Heart left ventricle (tissue), 16 donors: ENCODE measurements at regions not wholly inside any gene's neighbourhood (a gene's known extent, or its start where the extent isn't known, plus 50 kb on each side); places are given as distances from the start of the nearest gene placed in this dataset.

Experiments used
- ATAC-seq, 4 donors: fragments of 200-7000 bp; cut with Tn5 transposase; one replicate each; pipeline ENCODE4 v1.9.1; 2020 to 2022; ENCODE audit warnings: moderate library complexity in 4 of 4, mild to moderate bottlenecking in 3 of 4, moderate number of reproducible peaks in 1 of 4
- DNase-seq, 5 donors: peaks; one replicate each; pipeline ENCODE4 v3.0.0-alpha.2; 2020
- H3K27ac ChIP-seq, 12 donors: fragments of 200-600 bp; sonication (generic) in 4 of 12; one replicate each; pipeline versions ENCODE4 v1.5.0 to v1.8.0; 2016 to 2022; ENCODE audit warnings: mild to moderate bottlenecking in 2 of 12
- H3K27me3 ChIP-seq, 9 donors: fragments of 200-600 bp; sonication (generic) in 2 of 9; one replicate each; pipeline versions ENCODE4 v1.5.1 to v1.8.0; 2016 to 2022; ENCODE audit warnings: mild to moderate bottlenecking in 3 of 9
- H3K36me3 ChIP-seq, 9 donors: fragments of 200-600 bp; sonication (generic) in 2 of 9; one replicate each; pipeline versions ENCODE4 v1.5.0 to v1.8.0; 2018 to 2022; ENCODE audit warnings: mild to moderate bottlenecking in 2 of 9
- H3K4me1 ChIP-seq, 12 donors: fragments of 200-600 bp; sonication (generic) in 4 of 12; one replicate each; pipeline versions ENCODE4 v1.5.0 to v1.8.0; 2016 to 2022; ENCODE audit warnings: mild to moderate bottlenecking in 3 of 12
- H3K4me3 ChIP-seq, 12 donors: fragments of 200-600 bp; sonication (generic) in 4 of 12; one replicate each; pipeline versions ENCODE4 v1.5.0 to v1.8.0; 2017 to 2022; ENCODE audit warnings: mild to moderate bottlenecking in 9 of 12, moderate library complexity in 4 of 12
- H3K9me3 ChIP-seq, 12 donors: fragments of 200-600 bp; sonication (generic) in 4 of 12; one replicate each; pipeline versions ENCODE4 v1.5.0 to v1.8.0; 2016 to 2022; ENCODE audit warnings: mild to moderate bottlenecking in 1 of 12
- CTCF ChIP-seq, 12 donors: fragments of 200-600 bp; sonication (generic) in 4 of 12; IDR thresholded peaks; one replicate each; pipeline versions ENCODE4 v1.5.0 to v1.8.0; 2018 to 2022; ENCODE audit warnings: antibody characterized with exemption in 12 of 12, mild to moderate bottlenecking in 5 of 12
- POLR2A ChIP-seq, 2 donors: fragments of 450-650 bp; IDR thresholded peaks; one replicate each; pipeline ENCODE4 v1.6.1; 2017; ENCODE audit warnings: antibody characterized with exemption in 2 of 2, mild to moderate bottlenecking in 2 of 2, moderate library complexity in 2 of 2
- WGBS, 4 donors: extraction: QIAGEN DNeasy Blood & Tissue Kit in 2 of 4; methylation state at CpG; one replicate each; pipeline versions ENCODE4 v1.1.5 to v1.1.7; 2013 to 2018; 5-methylcytosine and 5-hydroxymethylcytosine counted together
- intact Hi-C, 10 donors: fragments of 100-400 bp; cut with DNase I; formaldehyde crosslinking; loops; one replicate each; pipeline versions ENCODE4 v1.11.1 to v1.14.2; 2022
- donor health status: ischemic (EF 13 %, LVEDD 7.1; RV severe dilation, severe dysfunction).
- donor health status: healthy with polysubstance abuse.
- donor health status: DM: no; HTN: yes; CAD: no.
- donor health status: DM: no; HTN: no; CAD: no.
- donor health status: ischemic (EF 25% LVEDD 6.9; RV normal size, moderate dysfunction).
- donor health status: ischemic (EF 25% LVEDD 5.7; RV mildly dilated, moderate dysfunction).
- donor health status: healthy.
- donor health status: DM: yes; HTN: yes; CAD: no.
- donor health status: ischemic (EF 35%, LVEDD 5.7; RV mildly dilated, moderate dysfunction).
- donor health status: nonischemic (EF 11% LVEDD 7.7; RV severe dilation, severe dysfunction).
- donor health status: DM: yes; HTN: yes; CAD: no.
- donor health status: PGD.
- donor health status: ischemic (EF 29% LVEDD 5.4; RV normal size, mild dysfunction).
- donor health status: nonischemic (EF 23%, LVEDD 6.1; RV moderate dilation, normal function).

GRCh38 chr7:41047789-41048191 lies 655.1 kb downstream of the INHBA start:
- DNase-seq, result peak; percentile 55 to 76 (median 70)
- Histone ChIP-seq H3K27ac (peak overlapping the region in 11 of 12 donors; percentile 36 to 80 (median 68)), H3K4me3 (no peak overlapping the region), H3K27me3 (no peaks in the 10 kb centered on the region), H3K4me1 (peaks cover 0 to 33% (median 19%) of the 10 kb centered on the region in 12 donors), H3K36me3 (no peaks in the 10 kb centered on the region), H3K9me3 (peaks cover 0 to 12% (median 5%) of the 10 kb centered on the region in 12 donors)
- intact Hi-C loops, result loop anchor here in 4 of 10 donors (2.0 to 10.0 kb wide), 3 partner anchors 647 to 657 kb away; no protein-coding TSS in a partner anchor
- TF ChIP-seq CTCF (IDR thresholded peaks at IDR 0.05) (no peak), POLR2A (IDR thresholded peaks at IDR 0.05) (no peak)
- WGBS, 4 donors, result 17 to 39% (median 32%) methylated on average over 9 of the region's 9 CpGs
- ATAC-seq, result peak; percentile 78 to 92 (median 86)

GRCh38 chr7:41047211-41047610 lies 655.7 kb downstream of the INHBA start:
- Histone ChIP-seq H3K4me1 (peaks cover 0 to 33% (median 19%) of the 10 kb centered on the region in 12 donors), H3K27me3 (no peaks in the 10 kb centered on the region), H3K9me3 (peaks cover 0 to 12% (median 5%) of the 10 kb centered on the region in 12 donors), H3K36me3 (no peaks in the 10 kb centered on the region), H3K4me3 (no peak overlapping the region), H3K27ac (peak overlapping the region in 11 of 12 donors; percentile 2 to 80 (median 68))
- peak in 3 of 4 donors; percentile 9 to 45 (median 43) for ATAC-seq
- 54 to 80% (median 63%) methylated on average over 5 of the region's 5 CpGs for WGBS, 4 donors
- no peak for TF ChIP-seq POLR2A (IDR thresholded peaks at IDR 0.05)
- TF ChIP-seq CTCF (IDR thresholded peaks at IDR 0.05), result no peak
- peak in 1 of 5 donors; percentile 16 for DNase-seq
- intact Hi-C loops, result loop anchor here in 4 of 10 donors (2.0 to 10.0 kb wide), 3 partner anchors 648 to 658 kb away; no protein-coding TSS in a partner anchor

- Histone ChIP-seq H3K27ac (peak overlapping the region in 9 of 12 donors; percentile 2 to 80 (median 71)), H3K36me3 (no peaks in the 10 kb centered on the region), H3K4me1 (peaks cover 0 to 33% (median 19%) of the 10 kb centered on the region in 12 donors), H3K27me3 (no peaks in the 10 kb centered on the region), H3K9me3 (peaks cover 0 to 12% (median 5%) of the 10 kb centered on the region in 12 donors), H3K4me3 (no peak overlapping the region)
- intact Hi-C loops, result loop anchor here in 4 of 10 donors (2.0 to 10.0 kb wide), 3 partner anchors 648 to 658 kb away; no protein-coding TSS in a partner anchor
- ATAC-seq (peak in 1 of 4 donors; percentile 16), DNase-seq (no peak)
- TF ChIP-seq CTCF (IDR thresholded peaks at IDR 0.05), result no peak
- no peak for TF ChIP-seq POLR2A (IDR thresholded peaks at IDR 0.05)
- WGBS, 4 donors, result 43 to 58% (median 50%) methylated on average over 4 of the region's 4 CpGs
Measured at GRCh38 chr7:41046776-41047175, 656.1 kb downstream of the INHBA start.

GRCh38 chr7:41046221-41046761 lies 656.6 kb downstream of the INHBA start:
- H3K4me1 ChIP-seq, result peaks cover 0 to 33% (median 19%) of the 10 kb centered on the region in 12 donors
- DNase-seq (peak in 4 of 5 donors; percentile 36 to 60 (median 48)), ATAC-seq (peak; percentile 57 to 72 (median 68))
- H3K4me3 ChIP-seq, result no peak overlapping the region
- H3K27ac ChIP-seq, result peak overlapping the region in 9 of 12 donors; percentile 14 to 80 (median 71)
- no peaks in the 10 kb centered on the region for H3K27me3 ChIP-seq
- H3K9me3 ChIP-seq, result peaks cover 0 to 12% (median 5%) of the 10 kb centered on the region in 12 donors
- TF ChIP-seq CTCF (IDR thresholded peaks at IDR 0.05) (no peak), POLR2A (IDR thresholded peaks at IDR 0.05) (no peak)
- WGBS, 4 donors, result 50 to 67% (median 57%) methylated on average over 7 of the region's 7 CpGs
- H3K36me3 ChIP-seq, result no peaks in the 10 kb centered on the region
- intact Hi-C loops, result loop anchor here in 4 of 10 donors (2.0 to 10.0 kb wide), 3 partner anchors 649 to 659 kb away; no protein-coding TSS in a partner anchor
